GM12892 (cell line): ENCODE measurements at regions not wholly inside any gene's neighbourhood (a gene's known extent, or its start where the extent isn't known, plus 50 kb on each side); places are given as distances from the start of the nearest gene placed in this dataset.

Source experiments
- DNase-seq: peaks from one replicate; pipeline ENCODE4 v3.0.0; 2011; ENCODE audit not compliant: insufficient read length
- FAIRE-seq: peaks from 2 replicates; lab custom pipeline; 2011; peaks lifted over from hg19 to GRCh38; lab: Jason Lieb, UNC
- POLR2A ChIP-seq: IDR thresholded peaks from 2 replicates; pipeline ENCODE4 v1.6.1; 2011; ENCODE audit warnings: low read depth, low read length, control low read depth
- POLR2AphosphoS5 ChIP-seq: IDR thresholded peaks from 2 replicates; pipeline ENCODE4 v1.6.1; 2011; ENCODE audit warnings: low read depth, low read length, control low read depth
- TAF1 ChIP-seq: IDR thresholded peaks from 2 replicates; pipeline ENCODE4 v1.6.1; 2011; ENCODE audit warnings: low read depth, mild to moderate bottlenecking, control low read depth, low read length, borderline replicate concordance

GRCh38 chr1:88134983-88135921 lies 548.8 kb upstream of the PKN2 start:
- no peak for TF ChIP-seq TAF1
- no peak for TF ChIP-seq POLR2A
- TF ChIP-seq POLR2AphosphoS5: no peak
- DNase-seq (no peak), FAIRE-seq (no peak)

DNA sequence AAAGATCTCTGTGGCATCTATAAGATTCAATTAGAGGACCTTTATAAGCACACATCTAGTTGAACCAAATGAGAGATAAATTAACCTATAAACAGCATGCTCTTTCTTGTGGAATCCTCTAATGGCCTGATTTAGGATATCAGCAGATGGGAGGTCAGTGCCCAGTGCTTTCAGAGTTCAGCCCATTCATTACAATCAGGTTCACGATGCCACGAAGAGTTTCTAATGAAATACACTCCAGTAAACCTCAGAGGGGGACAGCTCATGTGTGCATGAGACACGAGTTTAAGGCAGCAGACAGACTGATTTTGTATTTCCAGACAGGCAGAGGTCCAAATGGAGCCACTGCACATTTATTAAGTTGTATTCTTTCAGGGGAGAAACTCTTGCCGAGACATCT lies 544.4 kb upstream of the PKN2 start:
- DNase-seq: no peak
- no peak for FAIRE-seq
- TF ChIP-seq POLR2A: no peak
- no peak for TF ChIP-seq POLR2AphosphoS5
- TF ChIP-seq TAF1: no peak

DNA sequence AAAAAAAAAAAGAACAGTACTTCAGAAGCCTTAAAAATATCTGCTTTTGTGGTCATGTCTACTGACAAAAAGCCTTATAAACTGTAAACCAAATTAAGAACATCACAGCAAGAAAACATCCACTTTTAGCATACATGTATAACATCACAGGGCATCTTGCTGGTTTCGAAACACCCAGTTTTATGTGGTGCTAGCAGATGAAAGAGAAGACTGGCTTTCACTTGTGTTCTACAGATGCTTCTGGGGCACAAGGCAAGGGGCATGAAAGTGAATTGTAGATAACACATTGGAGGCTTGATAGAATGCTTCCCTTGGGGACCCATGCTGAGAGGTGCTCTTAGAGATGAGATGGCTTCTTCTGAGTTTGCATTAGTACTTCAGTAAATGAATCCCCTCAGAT lies 543.7 kb upstream of the PKN2 start:
- TF ChIP-seq TAF1 (no peak), POLR2A (no peak), POLR2AphosphoS5 (no peak)
- FAIRE-seq (no peak), DNase-seq (no peak)

- DNase-seq: no peak
- no peak for FAIRE-seq
Measured at GRCh38 chr1:88141499-88142074, 542.5 kb upstream of the PKN2 start.

DNA sequence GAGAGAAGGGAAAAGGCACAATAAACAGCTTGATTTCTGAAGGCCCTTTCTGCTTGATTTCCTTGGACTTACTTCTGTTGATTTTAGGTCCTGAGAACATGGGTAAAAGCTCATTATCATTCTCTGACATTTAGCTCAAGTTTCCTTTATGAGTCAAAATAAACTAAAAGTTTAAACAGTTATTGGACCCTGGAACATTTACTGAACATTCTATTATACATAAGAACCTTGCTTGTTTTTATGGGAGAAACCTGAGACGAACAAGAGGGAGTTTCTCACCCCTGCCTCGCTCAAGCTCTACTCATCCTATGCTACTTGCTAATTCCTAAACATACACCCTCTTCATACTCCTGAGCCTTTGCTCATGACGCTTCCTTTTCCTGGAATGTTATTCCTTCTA lies 538.3 kb upstream of the PKN2 start:
- FAIRE-seq (no peak), DNase-seq (no peak)
- TF ChIP-seq POLR2AphosphoS5 (no peak), POLR2A (no peak), TAF1 (no peak)

More at GRCh38 chr1:88141499-88142074, 542.5 kb upstream of the PKN2 start:
- TF ChIP-seq TAF1: no peak
- no peak for TF ChIP-seq POLR2A
- no peak for TF ChIP-seq POLR2AphosphoS5

DNA sequence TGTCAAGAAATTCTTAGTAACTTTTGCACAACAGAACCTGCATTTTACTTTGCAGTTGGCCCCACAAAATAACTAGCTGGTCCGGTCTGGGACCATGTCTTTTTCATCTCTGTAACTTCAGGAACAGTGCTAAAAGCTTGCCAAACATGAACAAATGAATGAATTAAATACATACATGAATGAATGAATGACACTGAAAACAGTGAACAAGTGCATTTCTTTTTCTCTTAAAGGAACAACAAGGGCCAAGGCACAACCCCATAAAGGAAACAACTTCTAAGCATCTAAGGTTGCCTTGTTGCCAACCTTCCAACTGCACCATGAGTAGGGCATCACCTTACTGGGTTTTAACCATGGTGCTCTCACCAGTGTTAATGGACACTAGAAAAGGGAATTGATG lies 534.4 kb upstream of the PKN2 start:
- FAIRE-seq (no peak), DNase-seq (no peak)
- no peak for TF ChIP-seq TAF1
- TF ChIP-seq POLR2AphosphoS5: no peak
- TF ChIP-seq POLR2A: no peak

DNA sequence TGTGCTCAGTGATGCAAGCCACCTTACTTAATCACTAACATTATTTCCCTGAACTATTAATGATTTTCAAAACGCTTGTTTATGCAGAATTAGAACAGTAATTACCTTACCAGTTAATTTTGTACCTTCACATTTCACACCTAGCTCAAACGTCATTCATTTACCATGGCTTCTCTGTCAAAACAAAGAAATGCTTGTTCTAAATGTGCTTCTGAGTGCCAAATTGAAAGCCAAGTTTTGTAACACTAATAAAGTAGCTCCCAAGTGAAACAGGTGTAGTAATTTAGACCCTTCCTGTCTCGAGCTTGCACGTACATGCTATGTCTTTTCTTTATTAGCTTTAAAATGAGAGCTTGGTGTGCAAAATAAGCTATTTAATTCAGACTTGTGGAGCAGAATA lies 533.7 kb upstream of the PKN2 start:
- no peak for TF ChIP-seq TAF1
- TF ChIP-seq POLR2A: no peak
- TF ChIP-seq POLR2AphosphoS5: no peak
- DNase-seq: no peak
- no peak for FAIRE-seq

DNA sequence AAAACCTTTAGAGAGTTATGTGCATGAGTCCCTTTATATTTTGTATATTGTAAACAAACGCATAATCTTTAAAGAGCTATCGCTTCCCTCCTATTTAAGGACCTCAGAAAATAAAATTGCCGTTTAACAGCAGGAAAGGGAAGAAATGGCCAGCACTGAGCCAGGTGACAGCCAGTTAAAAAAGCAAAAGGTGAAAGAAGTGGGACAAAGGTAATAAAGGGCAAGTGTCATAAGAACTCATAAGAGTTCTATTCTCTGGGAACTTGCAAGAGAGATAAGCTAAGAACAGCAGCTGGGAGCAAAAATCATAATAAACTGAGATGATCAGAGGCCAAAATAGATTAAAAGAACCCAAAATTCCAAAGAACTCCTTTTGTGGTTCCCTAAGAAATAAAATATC lies 520.9 kb upstream of the PKN2 start:
- DNase-seq (no peak), FAIRE-seq (no peak)
- TF ChIP-seq POLR2A (no peak), POLR2AphosphoS5 (no peak), TAF1 (no peak)

- DNase-seq (no peak), FAIRE-seq (no peak)
- TF ChIP-seq POLR2A: no peak
- TF ChIP-seq POLR2AphosphoS5: no peak
- TF ChIP-seq TAF1: no peak
Measured at GRCh38 chr1:88168126-88168525, 515.9 kb upstream of the PKN2 start.

DNA sequence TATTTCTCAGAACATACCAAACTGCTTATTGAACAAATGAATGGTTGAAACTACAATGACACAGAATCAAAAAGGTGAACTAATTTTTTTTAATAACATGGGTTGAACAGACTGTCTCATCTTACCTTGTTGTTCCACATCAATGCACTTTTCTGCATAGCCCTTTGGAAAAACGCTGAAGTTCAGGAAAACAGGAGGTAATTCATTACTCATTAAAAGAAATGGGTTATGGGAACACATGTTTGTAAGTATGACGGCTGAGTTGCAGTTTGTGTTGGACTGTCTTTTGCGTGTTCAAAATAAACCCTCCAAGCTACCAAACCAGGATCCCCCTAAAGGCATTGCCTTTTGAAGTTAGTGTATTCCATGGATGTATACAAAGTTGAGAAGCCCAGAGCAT lies 514.9 kb upstream of the PKN2 start:
- FAIRE-seq: no peak
- DNase-seq: no peak
- TF ChIP-seq POLR2AphosphoS5: no peak
- no peak for TF ChIP-seq POLR2A
- TF ChIP-seq TAF1: no peak

DNA sequence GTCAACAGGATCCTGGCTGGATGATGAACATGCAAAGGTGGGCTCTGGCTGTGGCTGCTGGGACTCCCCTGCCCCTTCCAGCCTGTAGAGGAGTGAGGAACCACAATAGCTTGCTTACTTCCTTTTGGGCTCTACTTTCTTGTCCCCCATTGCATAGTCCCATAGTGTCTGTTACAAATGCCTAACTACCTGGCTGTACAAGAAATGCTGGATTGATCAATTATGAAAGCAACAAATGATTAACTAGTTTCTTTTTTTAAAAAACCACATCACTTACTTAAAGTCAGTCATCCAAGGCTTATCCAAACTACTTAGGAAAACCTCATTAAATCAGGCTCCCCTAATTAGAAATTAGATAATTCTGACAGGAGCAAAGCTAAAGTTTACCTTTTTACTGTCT lies 514.1 kb upstream of the PKN2 start:
- TF ChIP-seq POLR2A (no peak), POLR2AphosphoS5 (no peak), TAF1 (no peak)
- DNase-seq (no peak), FAIRE-seq (no peak)
